HG02938 (cell line): ENCODE measurements at regions not wholly inside any gene's neighbourhood (a gene's known extent, or its start where the extent isn't known, plus 50 kb on each side); places are given as distances from the start of the nearest gene placed in this dataset.

Source experiments
- ATAC-seq: cut with Tn5 transposase; IDR thresholded peaks from one replicate; pipeline ENCODE4 v1.9.1; 2021; ENCODE audit warnings: mild to moderate bottlenecking, moderate library complexity; ENCODE audit not compliant: unreplicated experiment

GRCh38 chr4:112889619-112890527 lies 159.6 kb upstream of the ANK2 start:
- ATAC-seq, result peak; percentile 45

GRCh38 chr4:112894480-112894879 lies 155.0 kb upstream of the ANK2 start:
- no peak for ATAC-seq

- ATAC-seq, result no peak
Observed at GRCh38 chr4:112894951-112895350, 154.5 kb upstream of the ANK2 start.

GRCh38 chr4:112895811-112896608 lies 153.4 kb upstream of the ANK2 start:
- ATAC-seq, result no peak

- ATAC-seq, result no peak
Observed at GRCh38 chr4:112896609-112897190, 152.8 kb upstream of the ANK2 start.

- no peak for ATAC-seq
Observed at GRCh38 chr4:112897543-112897942, 151.9 kb upstream of the ANK2 start.

GRCh38 chr4:112898357-112899141 lies 150.9 kb upstream of the ANK2 start:
- no peak for ATAC-seq

GRCh38 chr4:112900416-112900815 lies 149.0 kb upstream of the ANK2 start:
- ATAC-seq, result no peak

GRCh38 chr4:112901962-112902411 lies 147.5 kb upstream of the ANK2 start:
- ATAC-seq, result no peak

- ATAC-seq, result no peak
Observed at GRCh38 chr4:112905728-112906127, 143.7 kb upstream of the ANK2 start.

GRCh38 chr4:112908511-112908910 lies 140.9 kb upstream of the ANK2 start:
- no peak for ATAC-seq

- ATAC-seq, result peak; percentile 46
Observed at GRCh38 chr4:112910109-112910736, 139.2 kb upstream of the ANK2 start.

GRCh38 chr4:112916868-112917267 lies 132.6 kb upstream of the ANK2 start:
- no peak for ATAC-seq

- ATAC-seq, result no peak
Observed at GRCh38 chr4:112923516-112923915, 125.9 kb upstream of the ANK2 start.

GRCh38 chr4:112926819-112927218 lies 122.6 kb upstream of the ANK2 start:
- ATAC-seq, result no peak

GRCh38 chr4:112927544-112927943 lies 121.9 kb upstream of the ANK2 start:
- no peak for ATAC-seq

GRCh38 chr4:112931001-112931400 lies 118.5 kb upstream of the ANK2 start:
- ATAC-seq, result no peak

- no peak for ATAC-seq
Observed at GRCh38 chr4:112933790-112934189, 115.7 kb upstream of the ANK2 start.

GRCh38 chr4:112938461-112939058 lies 110.9 kb upstream of the ANK2 start:
- no peak for ATAC-seq

- ATAC-seq, result no peak
Observed at GRCh38 chr4:112939901-112940300, 109.6 kb upstream of the ANK2 start.
